ENCODE measurements at regions not wholly inside any gene's neighbourhood (a gene's known extent, or its start where the extent isn't known, plus 50 kb on each side); places are given as distances from the start of the nearest gene placed in this dataset.
"Not testable (repeated sequence)": the region's sequence is repeated elsewhere in the genome, so short reads cannot be mapped to it uniquely, and the experiment has no call there.

DNA sequence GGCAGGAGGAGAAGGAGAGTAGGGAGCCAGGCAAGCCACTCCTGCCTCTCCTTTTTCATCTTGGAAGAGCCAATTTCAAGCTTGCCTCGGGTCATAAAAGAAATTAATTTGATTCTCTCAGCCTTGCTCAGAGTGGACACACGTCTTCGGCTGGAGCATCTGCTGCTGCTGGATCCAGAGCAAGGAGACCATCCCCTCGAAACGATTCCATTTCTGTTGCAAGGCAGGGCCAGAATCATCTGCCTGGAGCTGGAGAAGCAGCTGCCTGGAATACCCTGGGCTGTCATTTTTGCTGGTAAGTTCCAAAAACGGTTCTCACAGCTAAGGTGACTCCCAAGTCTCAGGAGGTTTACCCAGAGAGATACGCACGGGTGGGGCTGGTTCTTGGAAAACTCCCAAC is 103.3 kb downstream of the NPIPA5 start:
- TF ChIP-seq, protein P1, sequence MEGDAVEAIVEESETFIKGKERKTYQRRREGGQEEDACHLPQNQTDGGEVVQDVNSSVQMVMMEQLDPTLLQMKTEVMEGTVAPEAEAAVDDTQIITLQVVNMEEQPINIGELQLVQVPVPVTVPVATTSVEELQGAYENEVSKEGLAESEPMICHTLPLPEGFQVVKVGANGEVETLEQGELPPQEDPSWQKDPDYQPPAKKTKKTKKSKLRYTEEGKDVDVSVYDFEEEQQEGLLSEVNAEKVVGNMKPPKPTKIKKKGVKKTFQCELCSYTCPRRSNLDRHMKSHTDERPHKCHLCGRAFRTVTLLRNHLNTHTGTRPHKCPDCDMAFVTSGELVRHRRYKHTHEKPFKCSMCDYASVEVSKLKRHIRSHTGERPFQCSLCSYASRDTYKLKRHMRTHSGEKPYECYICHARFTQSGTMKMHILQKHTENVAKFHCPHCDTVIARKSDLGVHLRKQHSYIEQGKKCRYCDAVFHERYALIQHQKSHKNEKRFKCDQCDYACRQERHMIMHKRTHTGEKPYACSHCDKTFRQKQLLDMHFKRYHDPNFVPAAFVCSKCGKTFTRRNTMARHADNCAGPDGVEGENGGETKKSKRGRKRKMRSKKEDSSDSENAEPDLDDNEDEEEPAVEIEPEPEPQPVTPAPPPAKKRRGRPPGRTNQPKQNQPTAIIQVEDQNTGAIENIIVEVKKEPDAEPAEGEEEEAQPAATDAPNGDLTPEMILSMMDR (IDR thresholded peaks at IDR 0.05) = not testable (repeated sequence)
- not testable (repeated sequence) for TF ChIP-seq RCOR1 (IDR thresholded peaks at IDR 0.05; ENCODE audit: low read depth, low read length); RNF2 (IDR thresholded peaks at IDR 0.05; ENCODE audit: borderline replicate concordance, low read depth); RAD21 (conservative IDR thresholded peaks at IDR 0.05 in 1 of 2, IDR thresholded peaks at IDR 0.05 in 1 of 2); TFCP2L1 (CRISPR knock-in tag; IDR thresholded peaks at IDR 0.05); CHD2 (IDR thresholded peaks at IDR 0.05; ENCODE audit: low read length, partially characterized antibody); POLR2A (IDR thresholded peaks at IDR 0.05; ENCODE audit: low read length); JUNB (IDR thresholded peaks at IDR 0.05); TP53 (CRISPR knock-in tag; IDR thresholded peaks at IDR 0.05); MYC (IDR thresholded peaks at IDR 0.05; ENCODE audit: borderline replicate concordance, low read length)
- TF ChIP-seq, protein P2, sequence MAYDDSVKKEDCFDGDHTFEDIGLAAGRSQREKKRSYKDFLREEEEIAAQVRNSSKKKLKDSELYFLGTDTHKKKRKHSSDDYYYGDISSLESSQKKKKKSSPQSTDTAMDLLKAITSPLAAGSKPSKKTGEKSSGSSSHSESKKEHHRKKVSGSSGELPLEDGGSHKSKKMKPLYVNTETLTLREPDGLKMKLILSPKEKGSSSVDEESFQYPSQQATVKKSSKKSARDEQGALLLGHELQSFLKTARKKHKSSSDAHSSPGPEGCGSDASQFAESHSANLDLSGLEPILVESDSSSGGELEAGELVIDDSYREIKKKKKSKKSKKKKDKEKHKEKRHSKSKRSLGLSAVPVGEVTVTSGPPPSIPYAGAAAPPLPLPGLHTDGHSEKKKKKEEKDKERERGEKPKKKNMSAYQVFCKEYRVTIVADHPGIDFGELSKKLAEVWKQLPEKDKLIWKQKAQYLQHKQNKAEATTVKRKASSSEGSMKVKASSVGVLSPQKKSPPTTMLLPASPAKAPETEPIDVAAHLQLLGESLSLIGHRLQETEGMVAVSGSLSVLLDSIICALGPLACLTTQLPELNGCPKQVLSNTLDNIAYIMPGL (CRISPR knock-in tag; IDR thresholded peaks at IDR 0.05; ENCODE audit: borderline replicate concordance) = not testable (repeated sequence)
- TF ChIP-seq, protein P3, sequence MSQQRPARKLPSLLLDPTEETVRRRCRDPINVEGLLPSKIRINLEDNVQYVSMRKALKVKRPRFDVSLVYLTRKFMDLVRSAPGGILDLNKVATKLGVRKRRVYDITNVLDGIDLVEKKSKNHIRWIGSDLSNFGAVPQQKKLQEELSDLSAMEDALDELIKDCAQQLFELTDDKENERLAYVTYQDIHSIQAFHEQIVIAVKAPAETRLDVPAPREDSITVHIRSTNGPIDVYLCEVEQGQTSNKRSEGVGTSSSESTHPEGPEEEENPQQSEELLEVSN (IDR thresholded peaks at IDR 0.05; ENCODE audit: borderline replicate concordance, low read depth) = not testable (repeated sequence)
- TF ChIP-seq, protein P4, sequence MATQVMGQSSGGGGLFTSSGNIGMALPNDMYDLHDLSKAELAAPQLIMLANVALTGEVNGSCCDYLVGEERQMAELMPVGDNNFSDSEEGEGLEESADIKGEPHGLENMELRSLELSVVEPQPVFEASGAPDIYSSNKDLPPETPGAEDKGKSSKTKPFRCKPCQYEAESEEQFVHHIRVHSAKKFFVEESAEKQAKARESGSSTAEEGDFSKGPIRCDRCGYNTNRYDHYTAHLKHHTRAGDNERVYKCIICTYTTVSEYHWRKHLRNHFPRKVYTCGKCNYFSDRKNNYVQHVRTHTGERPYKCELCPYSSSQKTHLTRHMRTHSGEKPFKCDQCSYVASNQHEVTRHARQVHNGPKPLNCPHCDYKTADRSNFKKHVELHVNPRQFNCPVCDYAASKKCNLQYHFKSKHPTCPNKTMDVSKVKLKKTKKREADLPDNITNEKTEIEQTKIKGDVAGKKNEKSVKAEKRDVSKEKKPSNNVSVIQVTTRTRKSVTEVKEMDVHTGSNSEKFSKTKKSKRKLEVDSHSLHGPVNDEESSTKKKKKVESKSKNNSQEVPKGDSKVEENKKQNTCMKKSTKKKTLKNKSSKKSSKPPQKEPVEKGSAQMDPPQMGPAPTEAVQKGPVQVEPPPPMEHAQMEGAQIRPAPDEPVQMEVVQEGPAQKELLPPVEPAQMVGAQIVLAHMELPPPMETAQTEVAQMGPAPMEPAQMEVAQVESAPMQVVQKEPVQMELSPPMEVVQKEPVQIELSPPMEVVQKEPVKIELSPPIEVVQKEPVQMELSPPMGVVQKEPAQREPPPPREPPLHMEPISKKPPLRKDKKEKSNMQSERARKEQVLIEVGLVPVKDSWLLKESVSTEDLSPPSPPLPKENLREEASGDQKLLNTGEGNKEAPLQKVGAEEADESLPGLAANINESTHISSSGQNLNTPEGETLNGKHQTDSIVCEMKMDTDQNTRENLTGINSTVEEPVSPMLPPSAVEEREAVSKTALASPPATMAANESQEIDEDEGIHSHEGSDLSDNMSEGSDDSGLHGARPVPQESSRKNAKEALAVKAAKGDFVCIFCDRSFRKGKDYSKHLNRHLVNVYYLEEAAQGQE (IDR thresholded peaks at IDR 0.05) = not testable (repeated sequence)
- TF ChIP-seq, protein P5, sequence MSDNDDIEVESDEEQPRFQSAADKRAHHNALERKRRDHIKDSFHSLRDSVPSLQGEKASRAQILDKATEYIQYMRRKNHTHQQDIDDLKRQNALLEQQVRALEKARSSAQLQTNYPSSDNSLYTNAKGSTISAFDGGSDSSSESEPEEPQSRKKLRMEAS (IDR thresholded peaks at IDR 0.05) = not testable (repeated sequence)
